HG03558 (cell line): ENCODE measurements at regions not wholly inside any gene's neighbourhood (a gene's known extent, or its start where the extent isn't known, plus 50 kb on each side); places are given as distances from the start of the nearest gene placed in this dataset.
"Not testable (repeated sequence)": the region's sequence is repeated elsewhere in the genome, so short reads cannot be mapped to it uniquely, and the experiment has no call there.

Experiments used
- ATAC-seq: cut with Tn5 transposase; IDR thresholded peaks from one replicate; pipeline ENCODE4 v1.9.1; 2021; ENCODE audit warnings: moderate number of reproducible peaks; ENCODE audit not compliant: unreplicated experiment; ENCODE audit errors: extremely low read depth

- peak; percentile 74 for ATAC-seq
Observed at GRCh38 chr2:156908825-156909224, 348.7 kb upstream of the GALNT5 start.

- ATAC-seq, result no peak
Observed at GRCh38 chr2:156909983-156910382, 347.5 kb upstream of the GALNT5 start.

GRCh38 chr2:156915332-156915731 lies 342.2 kb upstream of the GALNT5 start:
- no peak for ATAC-seq

- ATAC-seq, result no peak
Observed at GRCh38 chr2:156918410-156918809, 339.1 kb upstream of the GALNT5 start.

GRCh38 chr2:156930423-156930822 lies 327.1 kb upstream of the GALNT5 start:
- no peak for ATAC-seq

- ATAC-seq, result no peak
Observed at GRCh38 chr2:156933645-156934225, 323.8 kb upstream of the GALNT5 start.

GRCh38 chr2:156935616-156936015 lies 321.9 kb upstream of the GALNT5 start:
- ATAC-seq, result no peak

GRCh38 chr2:156937430-156937829 lies 320.1 kb upstream of the GALNT5 start:
- ATAC-seq, result no peak

- ATAC-seq, result no peak
Observed at GRCh38 chr2:156944871-156945270, 312.6 kb upstream of the GALNT5 start.

GRCh38 chr2:156947261-156947660 lies 310.2 kb upstream of the GALNT5 start:
- ATAC-seq, result no peak

- no peak for ATAC-seq
Observed at GRCh38 chr2:156955701-156956100, 301.8 kb upstream of the GALNT5 start.

- ATAC-seq, result no peak
Observed at GRCh38 chr2:156956161-156956560, 301.3 kb upstream of the GALNT5 start.

GRCh38 chr2:156958374-156958773 lies 299.1 kb upstream of the GALNT5 start:
- no peak for ATAC-seq

GRCh38 chr2:156959481-156959880 lies 298.0 kb upstream of the GALNT5 start:
- no peak for ATAC-seq

GRCh38 chr2:156982615-156983014 lies 274.9 kb upstream of the GALNT5 start:
- ATAC-seq, result no peak

GRCh38 chr2:156986339-156986988 lies 271.0 kb upstream of the GALNT5 start:
- no peak for ATAC-seq

GRCh38 chr2:156999661-157000060 lies 257.8 kb upstream of the GALNT5 start:
- ATAC-seq, result no peak

- no peak for ATAC-seq
Observed at GRCh38 chr2:157004789-157005188, 252.7 kb upstream of the GALNT5 start.

- ATAC-seq, result no peak
Observed at GRCh38 chr2:157015015-157015575, 242.4 kb upstream of the GALNT5 start.

- ATAC-seq, result not testable (repeated sequence)
Observed at GRCh38 chr2:157023264-157023663, 234.2 kb upstream of the GALNT5 start.

GRCh38 chr2:157024129-157024528 lies 233.4 kb upstream of the GALNT5 start:
- no peak for ATAC-seq

GRCh38 chr2:157032017-157032416 lies 225.5 kb upstream of the GALNT5 start:
- ATAC-seq, result no peak
